Effector memory CD4-positive, alpha-beta T cell (primary cell): ENCODE measurements at regions not wholly inside any gene's neighbourhood (a gene's known extent, or its start where the extent isn't known, plus 50 kb on each side); places are given as distances from the start of the nearest gene placed in this dataset.

ENCODE experiments used
- DNase-seq, 3 donors: peaks; one replicate each; pipeline ENCODE4 v3.0.0-alpha.2; 2020
- H3K27ac ChIP-seq: 2 replicates; pipeline ENCODE4 v1.7.0; 2013; ENCODE audit warnings: mild to moderate bottlenecking, low read length, moderate library complexity; ENCODE audit not compliant: insufficient read depth, poor library complexity, severe bottlenecking
- H3K27me3 ChIP-seq: replicated peaks from 2 replicates; pipeline ENCODE4 v1.7.0; 2013; ENCODE audit warnings: mild to moderate bottlenecking, low read length; ENCODE audit not compliant: insufficient read depth, control insufficient read depth, poor library complexity, severe bottlenecking
- H3K36me3 ChIP-seq: 2 replicates; pipeline ENCODE4 v1.7.0; 2013; ENCODE audit warnings: mild to moderate bottlenecking, low read length, moderate library complexity; ENCODE audit not compliant: control insufficient read depth, insufficient read depth
- H3K4me1 ChIP-seq: 2 replicates; pipeline ENCODE4 v1.7.0; 2013; ENCODE audit warnings: low read length, mild to moderate bottlenecking; ENCODE audit not compliant: control insufficient read depth, insufficient read depth, poor library complexity, severe bottlenecking
- H3K4me3 ChIP-seq: 2 replicates; pipeline ENCODE4 v1.7.0; 2013; ENCODE audit warnings: low read length, low read depth, mild to moderate bottlenecking; ENCODE audit not compliant: insufficient read depth, poor library complexity, severe bottlenecking
- H3K9me3 ChIP-seq: 2 replicates; pipeline ENCODE4 v1.7.0; 2013; ENCODE audit warnings: mild to moderate bottlenecking, low read length, moderate library complexity; ENCODE audit not compliant: control insufficient read depth

DNA sequence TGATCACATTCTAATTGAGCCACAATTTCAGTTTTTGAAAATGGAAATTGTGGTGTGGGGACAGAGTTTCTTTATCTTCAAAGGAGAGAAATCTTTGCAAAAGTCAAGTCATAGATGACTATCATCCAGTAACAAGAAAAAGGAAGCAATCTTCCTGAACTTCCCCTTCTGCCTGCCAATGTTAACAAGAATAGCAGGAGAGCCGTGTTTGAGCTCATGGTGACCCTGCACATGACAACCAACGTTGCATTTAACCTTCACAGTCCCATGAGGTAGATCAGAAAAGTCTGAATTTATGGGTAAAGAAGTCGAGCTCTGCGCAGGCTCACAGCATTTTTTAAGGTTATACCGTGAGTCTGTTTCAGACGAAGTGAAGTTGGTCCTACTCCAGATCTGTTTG is 454.9 kb downstream of the LPIN1 start:
- Histone ChIP-seq H3K27me3 (no peaks in the 10 kb centered on the region), H3K27ac (no peak overlapping the region), H3K4me1 (no peaks in the 10 kb centered on the region), H3K9me3 (no peaks in the 10 kb centered on the region), H3K36me3 (no peaks in the 10 kb centered on the region), H3K4me3 (no peak overlapping the region)
- DNase-seq: no peak

DNA sequence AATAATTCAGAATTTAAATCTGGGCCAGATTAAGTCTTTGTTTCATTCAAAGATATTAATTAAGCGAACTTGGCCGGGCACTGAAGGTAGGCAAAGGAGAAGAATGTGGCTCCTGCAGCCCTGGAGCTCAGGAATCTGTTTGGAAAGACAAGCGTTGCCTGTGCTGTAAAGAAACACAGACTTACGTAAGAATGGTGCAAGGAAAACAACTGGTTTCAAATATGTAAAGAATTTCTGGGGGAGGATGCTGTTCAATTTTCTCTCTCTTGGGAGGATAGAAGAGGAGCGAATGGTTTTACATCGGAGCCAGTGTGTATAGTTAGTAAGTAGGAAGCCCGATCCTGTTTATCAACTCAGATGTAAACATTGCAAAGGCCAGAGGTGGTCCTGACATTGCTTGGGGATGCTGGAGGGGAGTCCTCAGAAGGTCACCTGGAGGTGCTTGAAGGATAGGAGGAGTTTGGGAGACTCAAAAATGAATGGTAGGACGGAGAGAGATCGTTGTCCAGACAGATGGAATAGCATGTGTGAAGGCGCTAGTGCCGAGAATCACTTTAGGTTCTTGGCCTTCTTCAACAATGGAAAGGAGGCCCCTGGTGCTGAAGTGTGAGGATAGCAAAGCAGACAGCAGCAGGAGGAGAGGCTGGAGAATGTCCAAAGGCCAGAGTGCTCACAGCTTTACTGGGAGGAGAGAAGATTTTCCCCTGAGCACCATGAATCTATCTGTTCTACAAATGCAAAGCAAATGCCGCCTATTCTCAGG is 456.1 kb downstream of the LPIN1 start:
- no peaks in the 10 kb centered on the region for H3K4me1 ChIP-seq

DNA sequence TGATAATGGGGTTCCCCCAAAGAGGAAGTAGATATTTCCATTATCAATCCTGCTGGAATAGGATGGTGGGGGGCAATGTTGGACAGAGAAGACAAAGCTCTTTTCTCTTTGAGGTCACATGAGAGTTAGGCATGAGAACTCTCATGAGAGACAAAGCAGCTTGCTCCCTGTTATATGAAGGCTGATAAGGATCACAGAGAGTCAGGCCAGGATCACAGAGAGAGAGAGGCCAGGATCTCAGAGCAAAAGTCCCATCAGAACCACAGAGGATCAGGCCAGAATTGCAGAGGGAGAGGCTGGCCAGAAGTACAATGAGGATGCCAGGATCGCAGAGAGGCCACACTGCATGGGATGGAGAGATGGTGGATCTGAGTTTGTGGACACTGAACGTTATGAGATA is 457.1 kb downstream of the LPIN1 start:
- no peaks in the 10 kb centered on the region for H3K27me3 ChIP-seq
- H3K36me3 ChIP-seq: no peaks in the 10 kb centered on the region
- no peak for DNase-seq
- no peak overlapping the region for H3K4me3 ChIP-seq
- H3K27ac ChIP-seq: no peak overlapping the region
- no peaks in the 10 kb centered on the region for H3K9me3 ChIP-seq
- H3K4me1 ChIP-seq: no peaks in the 10 kb centered on the region

More for the DNA sequence above, 456.1 kb downstream of the LPIN1 start:
- H3K27me3 ChIP-seq: no peaks in the 10 kb centered on the region
- no peak overlapping the region for H3K4me3 ChIP-seq
- no peaks in the 10 kb centered on the region for H3K36me3 ChIP-seq
- no peaks in the 10 kb centered on the region for H3K9me3 ChIP-seq
- no peak overlapping the region for H3K27ac ChIP-seq
- no peak for DNase-seq

DNA sequence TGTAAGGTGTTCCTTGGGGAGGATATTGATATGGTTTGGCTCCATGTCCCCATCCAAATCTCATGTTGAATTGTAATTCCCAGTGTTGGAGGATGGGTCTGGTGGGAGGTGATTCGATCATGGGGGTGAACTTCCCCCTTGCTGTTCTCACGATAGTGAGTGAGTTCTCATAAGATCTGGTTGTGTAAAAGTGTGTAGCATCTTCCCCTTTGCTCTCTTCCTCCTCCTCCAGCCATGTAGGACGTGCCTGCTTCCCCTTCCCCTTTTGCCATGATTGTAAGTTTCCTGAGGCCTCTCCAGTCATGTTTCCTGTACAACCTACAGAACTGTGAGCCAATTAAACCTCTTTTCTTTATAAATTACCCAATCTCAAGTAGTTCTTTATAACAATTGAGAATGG is 458.7 kb downstream of the LPIN1 start:
- no peak overlapping the region for H3K27ac ChIP-seq
- H3K36me3 ChIP-seq: no peaks in the 10 kb centered on the region
- no peak for DNase-seq

DNA sequence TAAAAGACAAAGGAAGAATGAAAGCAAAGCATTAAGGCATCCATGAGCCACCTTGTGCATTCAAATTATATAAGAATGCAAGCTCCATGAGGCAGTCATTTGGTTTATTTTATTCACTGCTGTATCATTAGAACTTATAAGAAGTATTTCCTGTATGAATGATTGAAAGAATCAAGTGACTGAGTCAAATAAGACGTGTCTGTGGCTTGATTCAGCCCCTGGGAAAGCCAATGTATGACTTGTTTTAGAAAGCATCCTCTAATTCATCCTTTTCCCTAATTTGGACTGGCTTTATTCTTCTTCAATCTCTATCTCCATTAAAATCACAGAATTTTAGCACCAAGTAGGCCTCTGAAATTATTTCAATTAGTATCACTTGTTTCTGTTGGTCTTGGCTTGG is 461.1 kb downstream of the LPIN1 start:
- Histone ChIP-seq H3K9me3 (no peaks in the 10 kb centered on the region), H3K4me3 (no peak overlapping the region), H3K36me3 (no peaks in the 10 kb centered on the region), H3K27me3 (no peaks in the 10 kb centered on the region), H3K4me1 (no peaks in the 10 kb centered on the region), H3K27ac (no peak overlapping the region)
- DNase-seq: no peak

More for the DNA sequence above, 458.7 kb downstream of the LPIN1 start:
- Histone ChIP-seq H3K9me3 (no peaks in the 10 kb centered on the region), H3K27me3 (no peaks in the 10 kb centered on the region), H3K4me3 (no peak overlapping the region), H3K4me1 (no peaks in the 10 kb centered on the region)

DNA sequence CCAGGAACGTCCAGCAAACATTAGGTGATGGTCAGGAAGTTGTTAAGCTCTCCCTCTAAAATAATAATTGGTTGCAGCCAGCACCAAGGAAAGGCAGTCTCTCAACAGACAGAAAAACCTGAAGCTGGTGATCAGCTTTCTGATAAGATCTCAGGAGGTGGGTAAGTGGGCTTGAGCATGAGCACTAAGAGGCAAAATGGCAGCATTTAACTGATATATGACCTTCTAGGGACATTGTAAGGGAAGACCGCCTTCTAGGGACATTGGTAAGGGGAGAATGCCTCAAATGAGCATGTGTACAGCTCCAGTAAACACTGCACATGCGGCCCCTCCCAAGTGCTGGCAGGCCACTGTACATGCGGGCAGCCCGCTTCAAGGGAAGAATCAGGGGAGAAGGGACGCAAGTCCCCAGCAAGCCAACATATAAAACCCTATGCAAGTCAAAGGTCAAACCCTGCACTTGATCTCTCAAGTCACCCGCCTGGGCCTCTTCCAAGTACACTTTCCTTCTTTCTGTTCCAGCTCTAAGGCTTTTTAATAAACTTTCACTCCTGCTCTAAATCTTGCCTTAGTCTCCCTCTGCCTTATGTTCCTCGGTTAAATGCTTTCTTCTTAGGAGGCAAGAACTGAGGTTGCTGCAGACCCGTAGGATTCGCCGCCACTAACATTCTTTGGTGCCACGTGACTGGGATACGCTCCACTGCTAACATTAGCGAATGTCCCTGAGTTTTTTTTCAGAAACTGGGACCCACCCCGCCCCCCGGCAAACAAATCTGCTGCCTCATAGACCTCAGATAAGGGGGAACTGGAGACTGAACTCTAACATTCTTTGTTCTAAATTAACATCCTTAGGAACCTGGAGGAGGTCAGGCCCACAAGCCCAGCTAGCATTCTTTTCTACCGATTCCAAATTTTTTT is 463.8 kb downstream of the LPIN1 start:
- Histone ChIP-seq H3K27ac (no peak overlapping the region), H3K4me1 (no peaks in the 10 kb centered on the region), H3K27me3 (no peaks in the 10 kb centered on the region), H3K4me3 (no peak overlapping the region), H3K36me3 (no peaks in the 10 kb centered on the region), H3K9me3 (no peaks in the 10 kb centered on the region)
- no peak for DNase-seq

DNA sequence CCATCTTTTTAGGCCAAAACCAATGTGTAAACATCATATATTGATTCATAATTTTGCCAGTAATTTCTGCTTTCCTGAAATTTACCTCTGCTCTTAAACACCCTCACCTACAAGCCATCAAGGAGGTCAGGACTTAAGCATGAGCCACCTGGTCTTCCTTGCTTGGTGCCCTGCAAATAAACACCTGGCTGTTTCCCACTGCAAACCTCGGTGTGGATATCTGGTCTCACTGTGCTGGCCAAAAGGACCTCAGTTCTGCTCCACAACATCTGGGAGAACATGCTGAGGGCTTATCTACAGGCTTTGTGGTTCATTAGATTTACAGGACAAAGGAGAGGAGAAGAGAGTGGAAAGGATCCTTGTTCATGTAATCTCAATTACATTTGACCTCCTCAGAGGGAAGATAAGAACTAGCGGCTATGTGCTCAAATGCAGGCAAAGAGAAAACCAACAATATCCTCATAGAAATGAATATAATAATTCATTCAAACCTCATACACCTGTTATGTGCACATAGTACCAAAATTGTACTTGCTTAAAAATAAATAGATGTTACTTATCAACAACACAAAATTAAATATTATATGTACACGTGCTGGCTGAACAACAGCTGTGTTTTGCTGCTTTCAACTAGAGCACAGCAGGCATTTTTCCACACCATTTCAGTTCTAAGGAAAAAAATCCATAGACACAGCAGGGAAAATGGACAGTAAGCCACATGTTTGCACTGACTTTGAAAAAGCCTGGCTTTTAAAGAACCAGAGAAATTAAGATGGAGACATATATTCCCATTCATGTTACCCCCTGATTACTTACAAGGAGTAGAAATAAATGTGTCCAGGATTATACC is 465.1 kb downstream of the LPIN1 start:
- Histone ChIP-seq H3K27me3 (no peaks in the 10 kb centered on the region), H3K36me3 (no peaks in the 10 kb centered on the region), H3K4me3 (no peak overlapping the region), H3K9me3 (no peaks in the 10 kb centered on the region), H3K27ac (no peak overlapping the region), H3K4me1 (no peaks in the 10 kb centered on the region)
- DNase-seq: no peak

DNA sequence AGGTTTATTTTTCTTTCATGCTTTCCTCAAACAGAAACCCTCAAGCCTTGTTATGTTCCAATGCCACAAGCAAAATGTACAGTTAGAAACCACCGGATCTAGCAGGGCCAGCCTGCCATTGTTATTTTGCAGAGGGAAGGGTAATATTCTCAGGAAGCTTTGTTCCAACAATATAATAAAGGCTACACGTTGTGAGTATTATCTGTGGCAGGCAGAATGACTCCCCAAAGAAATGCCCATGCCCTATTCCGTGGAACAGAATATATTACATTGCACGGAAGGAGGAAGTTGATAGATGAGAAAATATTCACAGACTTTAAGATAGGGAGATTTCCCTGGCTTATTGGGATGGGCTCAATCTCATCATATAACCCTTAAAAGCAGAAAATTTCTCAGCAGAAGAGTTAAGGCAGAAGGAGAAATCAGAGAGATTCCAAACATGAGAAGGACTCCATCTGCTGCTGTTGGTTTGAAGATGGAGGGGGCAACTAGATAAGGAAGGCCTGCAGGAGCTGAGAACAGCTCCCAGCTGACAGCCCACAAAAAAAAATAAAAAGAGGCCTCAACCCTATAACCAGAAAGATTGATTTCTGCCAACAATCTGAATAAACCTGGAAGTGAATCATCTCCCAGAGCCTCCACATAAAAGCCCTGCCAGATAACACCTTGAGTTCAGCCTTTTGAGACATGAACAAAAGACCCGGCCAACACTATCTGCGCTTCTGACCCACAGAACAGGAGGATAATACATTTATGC is 466.6 kb downstream of the LPIN1 start:
- Histone ChIP-seq H3K4me1 (no peaks in the 10 kb centered on the region), H3K4me3 (no peak overlapping the region)
- DNase-seq: no peak

DNA sequence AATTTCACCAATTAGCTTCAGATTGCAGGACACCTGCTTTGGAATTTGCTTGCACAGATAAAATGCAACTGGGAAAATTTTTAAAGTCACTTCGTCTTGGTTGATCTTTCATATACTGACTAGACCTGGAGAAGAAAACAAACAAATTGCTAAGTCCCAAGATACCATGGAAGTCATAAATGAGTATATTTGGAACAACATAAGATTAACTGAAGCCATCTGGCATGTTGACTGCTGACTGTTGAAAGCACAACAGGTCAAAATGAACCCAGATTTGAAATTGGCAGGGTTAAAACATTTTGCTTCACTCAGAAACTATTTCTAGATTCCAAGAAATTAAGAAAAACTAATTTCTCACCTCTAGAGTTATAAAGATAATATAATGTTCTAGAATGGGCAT is 470.7 kb downstream of the LPIN1 start:
- Histone ChIP-seq H3K9me3 (no peaks in the 10 kb centered on the region), H3K27ac (no peak overlapping the region), H3K4me3 (no peak overlapping the region), H3K4me1 (no peaks in the 10 kb centered on the region), H3K36me3 (no peaks in the 10 kb centered on the region), H3K27me3 (no peaks in the 10 kb centered on the region)
- DNase-seq: no peak

More for the DNA sequence above, 466.6 kb downstream of the LPIN1 start:
- Histone ChIP-seq H3K27ac (no peak overlapping the region), H3K27me3 (no peaks in the 10 kb centered on the region), H3K36me3 (no peaks in the 10 kb centered on the region), H3K9me3 (no peaks in the 10 kb centered on the region)
